KMS-11 (cell line): ENCODE measurements at regions not wholly inside any gene's neighbourhood (a gene's known extent, or its start where the extent isn't known, plus 50 kb on each side); places are given as distances from the start of the nearest gene placed in this dataset.

Experiments
- H2AFZ ChIP-seq: fragments of 200-600 bp; sonication (generic); 2 replicates; pipeline ENCODE4 v1.6.1; 2016; ENCODE audit warnings: antibody characterized with exemption, mixed run types, low read depth
- H3K27ac ChIP-seq: fragments of 200-600 bp; sonication (generic); 2 replicates; pipeline ENCODE4 v1.6.1; 2016; ENCODE audit warnings: mild to moderate bottlenecking, mixed run types
- H3K27me3 ChIP-seq: fragments of 200-600 bp; sonication (generic); 2 replicates; pipeline ENCODE4 v1.6.1; 2017; ENCODE audit warnings: mild to moderate bottlenecking, low read depth, mixed run types, moderate library complexity; ENCODE audit not compliant: insufficient read depth
- H3K36me3 ChIP-seq: fragments of 200-600 bp; sonication (generic); 2 replicates; pipeline ENCODE4 v1.6.1; 2017; ENCODE audit warnings: mild to moderate bottlenecking, mixed run types; ENCODE audit not compliant: insufficient read depth
- H3K4me1 ChIP-seq: fragments of 200-600 bp; sonication (generic); 2 replicates; pipeline ENCODE4 v1.6.1; 2016; ENCODE audit warnings: mild to moderate bottlenecking, low read depth, mixed run types; ENCODE audit not compliant: poor library complexity, severe bottlenecking
- H3K4me2 ChIP-seq: fragments of 200-600 bp; sonication (generic); 2 replicates; pipeline ENCODE4 v1.7.0; 2016; ENCODE audit warnings: mild to moderate bottlenecking, mixed run types
- H3K4me3 ChIP-seq: fragments of 200-600 bp; sonication (generic); IDR thresholded peaks from 2 replicates; pipeline ENCODE4 v1.6.1; 2017; ENCODE audit warnings: low read depth, low read length, mixed read lengths; ENCODE audit not compliant: insufficient read depth
- H3K79me2 ChIP-seq: fragments of 200-600 bp; sonication (generic); 2 replicates; pipeline ENCODE4 v1.6.1; 2016; ENCODE audit warnings: low read depth, mixed run types; ENCODE audit not compliant: insufficient read depth
- H3K9ac ChIP-seq: fragments of 200-600 bp; sonication (generic); 2 replicates; pipeline ENCODE4 v1.6.1; 2016; ENCODE audit warnings: mild to moderate bottlenecking, mixed run types
- H4K20me1 ChIP-seq: fragments of 200-600 bp; sonication (generic); 2 replicates; pipeline ENCODE4 v1.6.1; 2016; ENCODE audit warnings: mild to moderate bottlenecking, mixed run types; ENCODE audit not compliant: insufficient read depth
- CTCF ChIP-seq: fragments of 200-600 bp; sonication (generic); conservative IDR thresholded peaks from 2 replicates; pipeline ENCODE4 v1.6.1; 2017; ENCODE audit warnings: low read depth, mild to moderate bottlenecking, antibody characterized with exemption, low read length, moderate library complexity, mixed read lengths

GRCh38 chrX:63935835-63936234 lies 150.8 kb upstream of the ARHGEF9 start:
- no peak for TF ChIP-seq CTCF
- Histone ChIP-seq H3K4me2 (no peak overlapping the region), H3K79me2 (no peaks in the 10 kb centered on the region), H3K27ac (no peak overlapping the region), H3K36me3 (no peaks in the 10 kb centered on the region), H4K20me1 (no peaks in the 10 kb centered on the region), H2AFZ (no peak overlapping the region), H3K9ac (no peak overlapping the region), H3K4me1 (no peaks in the 10 kb centered on the region), H3K27me3 (no peaks in the 10 kb centered on the region), H3K4me3 (no peak overlapping the region)

DNA sequence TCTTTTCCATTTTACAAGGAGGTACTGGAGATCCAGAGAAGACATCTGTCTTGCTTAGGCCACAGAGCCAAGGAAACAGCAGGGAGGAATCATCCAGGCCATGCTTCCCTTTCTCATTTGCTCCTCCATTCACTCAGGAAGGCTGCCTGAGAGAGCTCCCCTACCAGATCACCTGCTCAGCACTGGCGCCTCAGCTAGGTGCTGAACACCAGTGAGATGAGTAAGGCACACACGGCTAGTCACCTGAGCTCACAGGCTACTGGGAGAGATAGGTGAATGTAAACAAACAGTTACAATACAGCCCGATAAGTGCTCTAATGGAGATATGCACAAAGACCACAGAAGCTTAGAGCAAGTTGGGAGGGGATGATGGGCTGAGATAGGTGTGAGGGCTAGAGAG lies 149.8 kb upstream of the ARHGEF9 start:
- no peaks in the 10 kb centered on the region for H3K27me3 ChIP-seq
- no peaks in the 10 kb centered on the region for H3K79me2 ChIP-seq
- no peak for TF ChIP-seq CTCF
- no peaks in the 10 kb centered on the region for H3K36me3 ChIP-seq
- no peak overlapping the region for H3K27ac ChIP-seq
- H2AFZ ChIP-seq = no peak overlapping the region
- no peaks in the 10 kb centered on the region for H3K4me1 ChIP-seq
- H4K20me1 ChIP-seq = no peaks in the 10 kb centered on the region
- no peak overlapping the region for H3K4me2 ChIP-seq
- no peak overlapping the region for H3K4me3 ChIP-seq
- H3K9ac ChIP-seq = no peak overlapping the region

- no peaks in the 10 kb centered on the region for H3K36me3 ChIP-seq
- no peak overlapping the region for H3K9ac ChIP-seq
- H4K20me1 ChIP-seq = no peaks in the 10 kb centered on the region
- H3K79me2 ChIP-seq = no peaks in the 10 kb centered on the region
- H3K4me1 ChIP-seq = no peaks in the 10 kb centered on the region
- H2AFZ ChIP-seq = no peak overlapping the region
- H3K27ac ChIP-seq = no peak overlapping the region
- H3K4me3 ChIP-seq = no peak overlapping the region
- no peak for TF ChIP-seq CTCF
- H3K4me2 ChIP-seq = no peak overlapping the region
- H3K27me3 ChIP-seq = no peaks in the 10 kb centered on the region
Observed at GRCh38 chrX:63934160-63934559, 149.1 kb upstream of the ARHGEF9 start.

- H3K4me3 ChIP-seq = no peak overlapping the region
- H2AFZ ChIP-seq = no peak overlapping the region
- H3K4me2 ChIP-seq = no peak overlapping the region
- H3K27ac ChIP-seq = no peak overlapping the region
- H4K20me1 ChIP-seq = no peaks in the 10 kb centered on the region
- TF ChIP-seq CTCF = no peak
- no peak overlapping the region for H3K9ac ChIP-seq
- no peaks in the 10 kb centered on the region for H3K4me1 ChIP-seq
- no peaks in the 10 kb centered on the region for H3K27me3 ChIP-seq
- H3K36me3 ChIP-seq = no peaks in the 10 kb centered on the region
- H3K79me2 ChIP-seq = no peaks in the 10 kb centered on the region
Observed at GRCh38 chrX:63932907-63933306, 147.9 kb upstream of the ARHGEF9 start.

DNA sequence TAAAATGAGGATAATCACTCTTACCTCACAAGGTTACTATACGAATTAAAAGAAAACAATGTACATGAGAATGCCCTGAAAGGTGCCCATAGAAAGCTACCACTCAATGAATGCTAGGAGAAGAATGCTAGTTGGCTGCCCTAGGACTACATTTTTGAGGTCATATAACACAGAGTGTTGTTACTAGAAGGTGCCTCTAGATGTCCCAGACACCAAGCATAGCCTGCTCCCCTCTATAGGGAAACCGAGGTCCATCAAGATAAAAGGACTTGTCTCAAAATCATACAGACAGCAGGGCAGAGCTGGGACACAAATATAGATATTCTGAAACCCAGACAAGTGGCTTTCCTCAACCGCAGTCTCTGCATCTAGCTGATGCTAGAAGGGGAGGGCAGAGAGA lies 147.0 kb upstream of the ARHGEF9 start:
- H2AFZ ChIP-seq = no peak overlapping the region
- H3K9ac ChIP-seq = no peak overlapping the region
- H3K4me2 ChIP-seq = no peak overlapping the region
- H4K20me1 ChIP-seq = no peaks in the 10 kb centered on the region
- H3K36me3 ChIP-seq = no peaks in the 10 kb centered on the region
- no peak overlapping the region for H3K4me3 ChIP-seq
- no peaks in the 10 kb centered on the region for H3K27me3 ChIP-seq
- no peaks in the 10 kb centered on the region for H3K79me2 ChIP-seq
- no peak for TF ChIP-seq CTCF
- no peak overlapping the region for H3K27ac ChIP-seq
- no peaks in the 10 kb centered on the region for H3K4me1 ChIP-seq
